ENCODE measurements at regions not wholly inside any gene's neighbourhood (a gene's known extent, or its start where the extent isn't known, plus 50 kb on each side); places are given as distances from the start of the nearest gene placed in this dataset.

DNA sequence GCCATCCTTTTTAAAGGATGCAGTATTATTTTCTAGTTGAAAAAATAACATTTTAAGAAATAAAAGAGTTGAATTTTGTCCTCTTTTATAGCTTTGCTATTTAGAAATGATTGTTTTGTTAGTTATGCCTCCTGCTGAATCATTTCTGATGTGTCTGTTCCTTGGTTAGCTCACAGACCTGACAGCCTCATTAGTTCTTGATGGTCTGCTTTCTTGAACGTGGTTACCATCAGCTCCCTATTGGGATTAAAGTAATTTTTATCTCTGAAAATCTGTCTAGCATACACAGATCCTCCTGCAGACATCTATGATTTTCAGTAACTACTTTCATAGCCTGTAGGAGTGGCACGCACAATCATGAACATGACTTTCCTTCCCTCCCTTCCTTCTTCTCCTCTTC lies 447.6 kb upstream of the B3GALT2 start:
- DNase-seq (ENCODE audit: low spot score): no peak
- no peak for ATAC-seq
- intact Hi-C loops (cut with DNase I): no loop called here

DNA sequence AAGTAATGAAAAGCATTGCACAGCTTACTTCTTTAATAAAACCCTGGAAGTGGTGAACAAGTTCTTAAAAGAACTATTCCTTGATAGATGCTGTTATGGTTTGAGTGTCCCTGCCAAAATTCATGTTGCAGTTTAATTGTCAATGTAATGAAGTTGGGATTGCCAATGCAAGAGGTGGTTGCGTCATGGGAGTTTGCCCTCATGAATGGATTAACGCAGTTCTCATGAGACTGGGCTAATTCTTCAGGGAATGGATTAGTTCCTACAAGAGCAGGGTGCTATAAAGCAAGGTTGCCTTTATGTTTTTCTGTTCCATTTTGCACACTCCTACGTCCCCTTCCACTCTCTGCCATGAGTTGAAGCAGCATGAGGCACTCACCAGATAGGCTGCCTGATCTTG lies 446.7 kb upstream of the B3GALT2 start:
- DNase-seq (ENCODE audit: low spot score): no peak
- intact Hi-C loops (cut with DNase I): no loop called here
- ATAC-seq: no peak

- intact Hi-C loops (cut with DNase I): no loop called here
- ATAC-seq (no peak), DNase-seq (ENCODE audit: low spot score) (no peak)
These were observed 444.9 kb upstream of the B3GALT2 start for GRCh38 chr1:193631306-193631705.

DNA sequence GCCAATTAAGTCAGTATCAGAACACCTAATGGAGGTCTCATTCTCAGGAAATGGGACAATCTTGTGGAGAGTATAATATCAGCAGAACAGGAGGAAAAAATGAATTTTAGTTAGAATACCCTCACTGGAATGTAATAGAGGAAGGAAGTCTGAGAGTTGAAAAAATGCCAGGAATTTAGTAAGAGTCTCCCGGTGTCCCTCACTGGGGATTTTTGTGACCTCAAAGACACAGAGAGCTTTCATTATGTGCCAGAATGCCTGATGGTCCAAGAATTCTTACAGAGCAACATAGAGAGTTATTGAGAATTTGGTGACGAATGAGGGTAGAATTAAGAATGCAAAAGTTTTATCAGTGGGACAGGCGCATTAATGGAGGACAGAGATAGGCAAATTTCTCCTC lies 443.5 kb upstream of the B3GALT2 start:
- ATAC-seq (peak; percentile 88), DNase-seq (ENCODE audit: low spot score) (no peak)
- intact Hi-C loops (cut with DNase I): no loop called here

- intact Hi-C loops (cut with DNase I): no loop called here
- ATAC-seq (peak; percentile 55), DNase-seq (ENCODE audit: low spot score) (no peak)
These were observed 440.3 kb upstream of the B3GALT2 start for GRCh38 chr1:193626695-193627094.

GRCh38 chr1:193625255-193625654 lies 438.8 kb upstream of the B3GALT2 start:
- intact Hi-C loops (cut with DNase I): no loop called here
- no peak for ATAC-seq

GRCh38 chr1:193619911-193620310 lies 433.5 kb upstream of the B3GALT2 start:
- DNase-seq (ENCODE audit: low spot score): no peak
- intact Hi-C loops (cut with DNase I): no loop called here
- ATAC-seq: no peak

More at GRCh38 chr1:193625255-193625654, 438.8 kb upstream of the B3GALT2 start:
- DNase-seq (ENCODE audit: low spot score): no peak

DNA sequence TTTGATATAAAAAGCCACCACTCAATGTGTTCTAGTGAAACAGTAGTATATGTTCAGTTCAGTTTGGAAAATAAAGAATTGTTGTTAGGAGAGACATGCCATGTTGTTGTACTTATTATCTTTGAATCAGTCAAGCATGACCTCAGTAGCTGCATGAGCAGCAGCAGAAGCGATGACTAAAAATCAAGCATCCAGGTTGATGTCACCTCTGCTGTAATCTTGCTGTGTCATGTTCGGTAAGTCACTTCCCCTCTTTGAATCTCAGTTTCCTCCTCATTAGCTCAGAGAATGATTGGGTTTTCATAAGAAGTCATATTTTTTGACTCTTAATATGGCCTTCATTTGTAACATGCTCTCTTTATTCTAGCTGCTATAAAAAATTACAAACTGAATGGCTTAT lies 428.4 kb upstream of the B3GALT2 start:
- intact Hi-C loops (cut with DNase I): no loop called here
- DNase-seq (ENCODE audit: low spot score) (no peak), ATAC-seq (no peak)

DNA sequence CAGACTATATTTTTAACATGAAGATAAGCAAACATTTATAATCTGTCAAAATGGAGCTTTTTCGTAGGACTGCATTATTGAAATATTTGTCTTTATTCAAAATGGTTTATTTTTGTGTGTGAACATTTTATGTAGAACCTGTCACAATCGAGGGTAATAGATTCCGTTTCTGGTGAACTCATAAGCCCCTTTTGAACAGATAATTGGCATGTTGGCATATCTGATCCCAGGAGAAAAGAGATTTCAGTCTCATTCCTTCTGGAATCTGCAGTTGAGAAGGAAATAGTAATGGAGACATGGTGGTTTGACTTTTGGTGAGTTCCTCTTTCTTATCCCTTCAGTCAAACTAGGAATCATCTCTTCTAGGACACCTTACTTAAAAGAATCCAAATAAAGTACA lies 427.9 kb upstream of the B3GALT2 start:
- DNase-seq (ENCODE audit: low spot score) (no peak), ATAC-seq (no peak)
- intact Hi-C loops (cut with DNase I): no loop called here

GRCh38 chr1:193613041-193613440 lies 426.6 kb upstream of the B3GALT2 start:
- intact Hi-C loops (cut with DNase I): no loop called here
- DNase-seq (ENCODE audit: low spot score): no peak
- no peak for ATAC-seq

GRCh38 chr1:193609592-193609991 lies 423.2 kb upstream of the B3GALT2 start:
- intact Hi-C loops (cut with DNase I): no loop called here
- DNase-seq (ENCODE audit: low spot score) (no peak), ATAC-seq (no peak)

DNA sequence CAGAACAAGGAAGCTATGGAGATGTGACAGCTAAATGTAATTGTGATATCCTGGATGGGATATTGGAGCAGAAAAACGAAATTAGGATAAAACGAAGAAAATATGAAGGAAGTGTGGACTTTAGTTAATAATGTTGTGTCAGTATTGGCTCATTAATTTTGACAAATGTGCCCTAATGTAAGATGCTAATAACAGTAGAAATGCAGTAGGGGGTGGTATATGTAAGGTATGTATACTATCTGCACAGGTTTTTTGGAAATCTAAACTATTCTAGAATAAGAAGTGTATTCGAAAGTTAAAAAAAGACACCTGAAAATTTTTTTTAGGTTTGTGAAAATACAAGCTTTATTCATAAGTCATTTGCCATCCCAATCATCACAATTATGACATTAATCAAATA lies 421.4 kb upstream of the B3GALT2 start:
- intact Hi-C loops (cut with DNase I): no loop called here
- DNase-seq (ENCODE audit: low spot score) (no peak), ATAC-seq (no peak)

- intact Hi-C loops (cut with DNase I): no loop called here
- DNase-seq (ENCODE audit: low spot score): no peak
- ATAC-seq: no peak
These were observed 419.6 kb upstream of the B3GALT2 start for GRCh38 chr1:193606035-193606434.

- DNase-seq (ENCODE audit: low spot score) (no peak), ATAC-seq (no peak)
- intact Hi-C loops (cut with DNase I): no loop called here
These were observed 416.3 kb upstream of the B3GALT2 start for GRCh38 chr1:193602705-193603104.

- no peak for ATAC-seq
- intact Hi-C loops (cut with DNase I): no loop called here
- DNase-seq (ENCODE audit: low spot score): no peak
These were observed 406.9 kb upstream of the B3GALT2 start for GRCh38 chr1:193593147-193593885.

DNA sequence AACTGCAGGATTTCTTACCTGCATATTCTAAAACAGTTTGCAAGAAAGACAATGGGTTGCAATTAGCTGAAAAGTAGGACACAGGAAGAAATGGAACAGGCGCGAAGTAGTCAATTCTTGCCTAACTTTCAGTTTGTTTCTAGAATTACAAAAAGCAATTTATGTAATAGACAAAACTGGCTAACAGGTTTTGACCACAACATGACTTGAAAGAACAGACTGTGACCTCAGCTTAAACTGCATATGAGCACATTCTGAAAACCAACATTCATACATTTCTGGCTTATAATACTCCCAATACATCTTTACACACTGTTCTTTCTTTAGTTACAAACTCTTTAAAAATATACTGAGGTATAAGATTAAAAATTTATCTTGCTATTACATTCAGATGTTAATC lies 405.9 kb upstream of the B3GALT2 start:
- intact Hi-C loops (cut with DNase I): no loop called here

GRCh38 chr1:193590102-193590501 lies 403.7 kb upstream of the B3GALT2 start:
- intact Hi-C loops (cut with DNase I): no loop called here
- no peak for ATAC-seq

More for the DNA sequence above, 405.9 kb upstream of the B3GALT2 start:
- no peak for ATAC-seq
- DNase-seq (ENCODE audit: low spot score): no peak

GRCh38 chr1:193589597-193590040 lies 403.2 kb upstream of the B3GALT2 start:
- intact Hi-C loops (cut with DNase I): no loop called here
- DNase-seq (ENCODE audit: low spot score): no peak
- ATAC-seq: peak; percentile 30

More at GRCh38 chr1:193590102-193590501, 403.7 kb upstream of the B3GALT2 start:
- DNase-seq (ENCODE audit: low spot score): no peak

DNA sequence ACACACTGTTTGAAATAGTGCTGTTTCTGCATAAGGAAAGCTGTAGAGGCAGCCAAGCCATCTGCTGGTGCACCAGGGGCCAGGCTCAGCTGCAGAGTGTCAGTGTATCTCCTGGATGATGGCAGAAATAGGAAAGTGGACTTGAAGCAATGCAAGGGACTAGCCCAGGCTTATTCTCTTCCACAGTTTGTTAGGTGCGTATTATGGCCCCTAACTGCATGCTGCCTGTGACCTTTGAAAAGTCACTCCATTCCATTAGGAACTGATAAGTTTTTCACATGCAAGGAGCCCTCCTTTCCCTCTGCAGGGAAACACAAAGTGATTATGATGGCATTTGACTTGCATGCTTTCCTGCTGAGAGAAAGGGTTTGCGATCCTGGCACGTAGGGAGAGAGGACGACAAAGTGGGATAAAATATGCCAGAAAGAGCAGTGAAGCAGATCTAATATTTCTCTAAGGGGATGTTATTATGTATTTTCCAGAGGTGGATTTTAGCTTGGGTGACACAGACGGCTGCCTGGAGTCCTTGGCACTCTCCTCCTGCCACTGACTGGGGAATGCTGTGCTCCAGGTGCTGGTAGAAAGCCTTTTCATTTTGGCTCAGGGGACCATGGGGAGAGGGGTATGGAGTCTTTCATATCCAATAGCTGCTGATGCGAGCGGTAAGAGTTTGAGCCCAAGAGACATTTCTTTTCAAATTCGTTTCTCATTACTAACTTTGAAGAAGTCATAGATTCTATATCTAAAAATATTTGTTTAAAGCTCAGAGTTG lies 402.1 kb upstream of the B3GALT2 start:
- no peak for DNase-seq (ENCODE audit: low spot score)
- intact Hi-C loops (cut with DNase I): no loop called here
- no peak for ATAC-seq

GRCh38 chr1:193584731-193585239 lies 398.4 kb upstream of the B3GALT2 start:
- no peak for ATAC-seq
- no peak for DNase-seq (ENCODE audit: low spot score)
- intact Hi-C loops (cut with DNase I): no loop called here
